Endothelial cell of umbilical vein (primary cell): ENCODE measurements at regions not wholly inside any gene's neighbourhood (a gene's known extent, or its start where the extent isn't known, plus 50 kb on each side); places are given as distances from the start of the nearest gene placed in this dataset.

ENCODE experiments used
- BruUV-seq: library from RNA; stranded (reverse); fragments of 400-500 nt; replicated peaks from 2 replicates; lab custom pipeline; 2021; lab: Mats Ljungman, UMichigan
- CTCF ChIA-PET: fragments of 300-600, 350-600 bp; sonication (Branson Sonifier 250); formaldehyde crosslinking; loops from one replicate; lab custom pipeline; 2021; ENCODE audit warnings: antibody characterized with exemption, inconsistent platforms; lab: Charles Lee
- POLR2A ChIA-PET: fragments of 300-600, 350-600 bp; sonication (Branson Sonifier 250); formaldehyde crosslinking; loops from one replicate; lab custom pipeline; 2021; ENCODE audit warnings: antibody characterized with exemption, inconsistent platforms; lab: Charles Lee
- DNase-seq: peaks from one replicate; pipeline ENCODE4 v3.0.0-alpha.2; 2011; ENCODE audit warnings: low read depth, low spot score
- FAIRE-seq: peaks from 2 replicates; lab custom pipeline; 2011; peaks lifted over from hg19 to GRCh38; lab: Jason Lieb, UNC
- H2AFZ ChIP-seq: 2 replicates; pipeline ENCODE4 v1.6.0; 2012; ENCODE audit warnings: low read depth, low read length, control low read depth, inconsistent platforms
- H3K27ac ChIP-seq: 2 replicates; pipeline ENCODE4 v1.5.1; 2011; ENCODE audit warnings: low read depth, mild to moderate bottlenecking, control low read depth, low read length, moderate library complexity; ENCODE audit not compliant: insufficient read depth
- H3K27me3 ChIP-seq, 2 experiments: 2 replicates each; pipeline versions ENCODE4 v1.6.0 to v1.6.1; 2011; ENCODE audit warnings: low read length in 2 of 2, mixed read lengths in 1 of 2; ENCODE audit not compliant: control insufficient read depth in 2 of 2, insufficient read depth in 2 of 2
- H3K36me3 ChIP-seq, 2 experiments: 2 replicates in 1 of 2; 3 replicates in 1 of 2; pipeline ENCODE4 v1.5.1; 2011; ENCODE audit warnings: low read length in 2 of 2, mild to moderate bottlenecking in 1 of 2, moderate library complexity in 1 of 2; ENCODE audit not compliant: control insufficient read depth in 2 of 2, insufficient read depth in 2 of 2; ENCODE audit errors: extremely low read depth in 1 of 2
- H3K4me1 ChIP-seq: 3 replicates; pipeline ENCODE4 v1.5.1; 2011; ENCODE audit warnings: mild to moderate bottlenecking, low read length; ENCODE audit not compliant: control insufficient read depth, insufficient read depth; ENCODE audit errors: extremely low read depth
- H3K4me2 ChIP-seq: 2 replicates; pipeline ENCODE4 v1.6.1; 2011; ENCODE audit warnings: low read length, control low read depth, mixed read lengths; ENCODE audit not compliant: insufficient read depth
- H3K4me3 ChIP-seq, 3 experiments: fragments of 200-600 bp in 1 of 3; sonication (generic), shearing (Covaris generic) in 1 of 3; replicated peaks in 1 of 3; 2 replicates each; pipeline ENCODE4 v1.5.1; 2011 to 2016; ENCODE audit warnings: control low read depth in 3 of 3, low read length in 3 of 3, mild to moderate bottlenecking in 2 of 3, inconsistent platforms in 1 of 3, low read depth in 1 of 3, moderate library complexity in 1 of 3; ENCODE audit not compliant: insufficient read depth in 1 of 3
- H3K79me2 ChIP-seq: 2 replicates; pipeline ENCODE4 v1.6.0; 2012; ENCODE audit warnings: low read length, inconsistent platforms; ENCODE audit not compliant: control insufficient read depth, insufficient read depth
- H3K9ac ChIP-seq: replicated peaks from 2 replicates; pipeline ENCODE3; 2011; ENCODE audit warnings: low read length, control low read depth; ENCODE audit not compliant: insufficient read depth; ENCODE audit errors: extremely low read depth
- H3K9me1 ChIP-seq: replicated peaks from 3 replicates; pipeline ENCODE4 v1.6.0; 2011; ENCODE audit warnings: mild to moderate bottlenecking, low read length; ENCODE audit not compliant: control insufficient read depth, insufficient read depth; ENCODE audit errors: extremely low read depth
- H3K9me3 ChIP-seq: replicated peaks from 2 replicates; pipeline ENCODE4 v1.5.1; 2012; ENCODE audit warnings: low read length, inconsistent platforms; ENCODE audit not compliant: control insufficient read depth, insufficient read depth
- H4K20me1 ChIP-seq: replicated peaks from 2 replicates; pipeline ENCODE3; 2011; ENCODE audit warnings: mild to moderate bottlenecking, low read length; ENCODE audit not compliant: control insufficient read depth, insufficient read depth; ENCODE audit errors: extremely low read depth
- CTCF ChIP-seq, 2 donors: IDR thresholded peaks; 1 replicate in 1 of 2; 2 replicates in 1 of 2; pipeline ENCODE4 v1.5.1; 2011; ENCODE audit warnings: low read length in 2 of 2, mild to moderate bottlenecking in 2 of 2, moderate library complexity in 2 of 2, control low read depth in 1 of 2, inconsistent platforms in 1 of 2, low read depth in 1 of 2; ENCODE audit not compliant: insufficient read depth in 1 of 2; ENCODE audit errors: extremely low read depth in 1 of 2
- EZH2 ChIP-seq: IDR thresholded peaks from 2 replicates; pipeline ENCODE4 v1.6.1; 2012; ENCODE audit warnings: borderline replicate concordance, low read depth, mild to moderate bottlenecking, moderate library complexity, low read length, inconsistent platforms; ENCODE audit not compliant: severe bottlenecking
- FOS ChIP-seq: IDR thresholded peaks from 2 replicates; pipeline ENCODE4 v1.6.1; 2011; ENCODE audit warnings: mild to moderate bottlenecking, low read length, moderate library complexity, borderline replicate concordance; ENCODE audit not compliant: insufficient read depth
- GATA2 ChIP-seq: IDR thresholded peaks from 2 replicates; pipeline ENCODE4 v1.7.0; 2011; ENCODE audit warnings: low read depth, mild to moderate bottlenecking, moderate library complexity, mixed read lengths, low read length; ENCODE audit not compliant: insufficient read length, insufficient read depth
- JUN ChIP-seq: IDR thresholded peaks from 2 replicates; pipeline ENCODE4 v1.6.1; 2011; ENCODE audit warnings: borderline replicate concordance, low read depth; ENCODE audit not compliant: insufficient read length, insufficient read depth
- MAX ChIP-seq: IDR thresholded peaks from 2 replicates; pipeline ENCODE4 v1.6.1; 2011; ENCODE audit not compliant: insufficient read depth, insufficient read length
- MYC ChIP-seq: IDR thresholded peaks from one replicate; pipeline ENCODE4 v1.6.1; 2011; ENCODE audit warnings: mild to moderate bottlenecking, low read depth, low read length
- POLR2A ChIP-seq: IDR thresholded peaks from 2 replicates; pipeline ENCODE4 v1.6.1; 2012; ENCODE audit warnings: low read depth, mild to moderate bottlenecking, control low read depth, low read length
- POLR2AphosphoS5 ChIP-seq: IDR thresholded peaks from 2 replicates; pipeline ENCODE4 v1.6.1; 2012; ENCODE audit warnings: low read depth, mild to moderate bottlenecking, control low read depth, low read length, moderate library complexity; ENCODE audit not compliant: insufficient read depth
- dilution Hi-C: fragments of 300-500 bp; cut with MboI; formaldehyde crosslinking; loops from one replicate; pipeline ENCODE4 v1.15.0; 2019; ENCODE audit warnings: low sequenced_read_pairs; ENCODE audit not compliant: extremely low pct_ligation_motif_present
- intact Hi-C: fragments of 100-400 bp; cut with micrococcal nuclease; formaldehyde crosslinking; loops from one replicate; pipeline ENCODE4 v1.10.0; 2022

- BruUV-seq: no TSS peak
- CTCF ChIA-PET: interaction anchor here (1.3 kb wide), 1 partner anchor 38 kb away, joined by 3 read pairs; no protein-coding TSS in a partner anchor
- H3K4me1 ChIP-seq: peaks cover 28% of the 10 kb centered on the region
- no peak overlapping the region for H3K27ac ChIP-seq
- H3K9me3 ChIP-seq: no peaks in the 10 kb centered on the region
- H3K36me3 ChIP-seq: no peaks in the 10 kb centered on the region
- no peaks in the 10 kb centered on the region for H3K9me1 ChIP-seq
- dilution Hi-C loops: no loop called here
- no peak overlapping the region for H3K4me2 ChIP-seq
- H3K79me2 ChIP-seq: no peaks in the 10 kb centered on the region
- no peak for DNase-seq
- no peak overlapping the region for H3K9ac ChIP-seq
- H2AFZ ChIP-seq: no peak overlapping the region
- no peak overlapping the region for H3K4me3 ChIP-seq
- intact Hi-C loops: loop anchor here (2.0 to 5.0 kb wide), 2 partner anchors 57 to 164 kb away; no protein-coding TSS in a partner anchor
- H4K20me1 ChIP-seq: no peaks in the 10 kb centered on the region
- POLR2A ChIA-PET: interaction anchor here (0.6 kb wide), 1 partner anchor 395 kb away, joined by 3 read pairs; no protein-coding TSS in a partner anchor
- H3K27me3 ChIP-seq: no peaks in the 10 kb centered on the region
- no peak for FAIRE-seq
- TF ChIP-seq FOS (no peak), EZH2 (no peak), CTCF (IDR thresholded peaks at IDR 0.05; ENCODE audit: extremely low read depth in 1 of 2, insufficient read depth in 1 of 2, low read depth in 1 of 2, low read length in 2 of 2) (no peak), POLR2A (no peak), MAX (no peak), JUN (no peak), MYC (no peak), POLR2AphosphoS5 (no peak), GATA2 (no peak)
Observed at GRCh38 chr21:16589006-16589898, 859.5 kb downstream of the USP25 start.
